ENCODE measurements at regions not wholly inside any gene's neighbourhood (a gene's known extent, or its start where the extent isn't known, plus 50 kb on each side); places are given as distances from the start of the nearest gene placed in this dataset.
"Not testable (repeated sequence)": the region's sequence is repeated elsewhere in the genome, so short reads cannot be mapped to it uniquely, and the experiment has no call there.

DNA sequence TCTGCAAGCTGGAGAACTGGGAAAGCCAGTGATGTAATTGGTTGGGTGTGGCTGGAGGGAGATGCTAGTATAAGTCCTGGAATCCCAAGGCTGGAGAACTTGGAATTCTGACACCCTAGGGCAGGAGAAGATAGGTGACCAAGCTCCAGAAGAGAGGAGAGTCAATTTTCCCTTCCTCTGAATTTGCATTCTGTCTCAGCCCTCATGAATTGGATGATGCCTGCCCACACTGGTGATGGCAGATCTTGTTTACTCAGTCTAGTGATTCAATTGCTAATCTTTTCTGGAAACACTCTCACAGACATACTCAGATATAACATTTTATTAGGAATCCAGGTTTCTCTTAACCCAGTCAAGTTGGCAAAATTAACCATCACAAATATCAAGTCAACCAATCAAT is 287.2 kb downstream of the RDH14 start:
- Histone ChIP-seq H3K36me3 (no peaks in the 10 kb centered on the region), H3K27ac (no peak overlapping the region), H3K4me3 (no peak overlapping the region), H3K9me3 (no peaks in the 10 kb centered on the region), H3K4me1 (no peaks in the 10 kb centered on the region), H3K27me3 (no peaks in the 10 kb centered on the region)
- no peak for TF ChIP-seq POLR2AphosphoS5 (IDR thresholded peaks at IDR 0.05)
- no peak for TF ChIP-seq POLR2A (IDR thresholded peaks at IDR 0.05)
- TF ChIP-seq CTCF (IDR thresholded peaks at IDR 0.05): no peak
- no peak for DNase-seq (ENCODE audit: low spot score in 2 of 2)
- intact Hi-C loops (cut with DNase I; ENCODE audit: low total_unique reads): no loop called here

- no peak overlapping the region for H3K27ac ChIP-seq
- H3K4me3 ChIP-seq: no peak overlapping the region
- TF ChIP-seq POLR2A (IDR thresholded peaks at IDR 0.05) (no peak), CTCF (IDR thresholded peaks at IDR 0.05) (no peak), POLR2AphosphoS5 (IDR thresholded peaks at IDR 0.05) (no peak)
- H3K27me3 ChIP-seq: no peaks in the 10 kb centered on the region
- no peak for DNase-seq (ENCODE audit: low spot score in 2 of 2)
- intact Hi-C loops (cut with DNase I; ENCODE audit: low total_unique reads): no loop called here
- no peaks in the 10 kb centered on the region for H3K9me3 ChIP-seq
- H3K4me1 ChIP-seq: no peaks in the 10 kb centered on the region
- no peaks in the 10 kb centered on the region for H3K36me3 ChIP-seq
Measured at GRCh38 chr2:18272148-18272494, 288.3 kb downstream of the RDH14 start.

DNA sequence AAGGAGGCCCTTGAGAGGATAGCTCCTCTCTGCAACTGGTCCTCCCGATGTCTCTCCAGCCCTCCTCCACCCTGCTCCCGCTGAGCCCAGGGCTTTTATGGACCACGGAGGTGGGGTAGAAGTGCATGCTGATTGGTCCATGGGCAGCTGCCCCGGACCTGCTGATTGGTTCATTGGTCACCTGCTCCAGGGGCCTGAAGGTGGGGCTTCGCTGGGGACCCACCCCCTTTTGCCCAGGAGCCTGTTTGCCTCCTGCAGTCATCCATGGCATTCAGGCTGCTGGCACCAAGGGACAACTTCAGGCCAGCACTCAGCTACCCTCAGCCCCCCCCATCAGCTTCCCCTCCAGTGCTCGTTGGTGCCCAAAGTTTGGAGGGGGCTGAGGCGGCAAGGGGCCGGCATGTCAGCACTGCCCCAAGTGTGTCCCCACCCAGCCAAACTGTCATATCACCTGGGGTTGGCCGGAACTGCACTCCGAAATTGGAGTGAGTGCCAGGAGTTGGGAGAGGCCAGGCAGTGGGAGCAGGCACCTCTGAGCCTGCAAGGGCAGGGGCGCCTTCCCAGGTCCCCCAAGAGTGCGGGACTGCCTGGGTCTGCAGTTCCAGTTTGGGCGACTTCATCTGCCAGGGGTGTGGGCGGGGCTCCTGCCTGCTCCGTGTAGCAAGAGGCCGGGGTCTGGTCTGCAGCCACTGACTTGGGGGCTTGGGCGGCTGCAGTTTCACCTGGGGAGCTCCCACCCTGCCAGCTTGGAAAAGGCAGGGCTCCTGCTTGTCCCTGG is 288.9 kb downstream of the RDH14 start:
- no peak overlapping the region for H3K27ac ChIP-seq

DNA sequence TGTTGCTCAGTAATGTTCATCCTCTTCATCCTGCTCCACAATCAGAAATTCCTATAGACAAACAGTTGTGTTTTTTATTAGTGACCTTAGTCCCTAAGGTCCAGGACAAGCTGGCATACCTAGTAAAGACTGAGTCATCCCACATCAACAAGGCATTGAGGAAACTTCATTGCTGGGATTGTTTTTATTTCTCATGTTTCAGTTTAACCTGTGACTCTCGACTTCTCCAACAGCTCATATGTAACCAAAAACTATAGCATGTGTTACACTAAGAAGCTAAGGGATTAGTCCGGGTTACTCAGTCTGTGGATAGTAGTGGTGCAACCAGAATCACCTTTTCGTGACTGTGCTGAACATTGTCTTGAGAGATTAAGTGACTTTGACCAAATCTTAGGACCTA is 292.1 kb downstream of the RDH14 start:
- no peaks in the 10 kb centered on the region for H3K4me1 ChIP-seq
- intact Hi-C loops (cut with DNase I; ENCODE audit: low total_unique reads): no loop called here
- no peaks in the 10 kb centered on the region for H3K36me3 ChIP-seq
- no peak overlapping the region for H3K4me3 ChIP-seq
- H3K9me3 ChIP-seq: no peaks in the 10 kb centered on the region
- H3K27ac ChIP-seq: no peak overlapping the region
- H3K27me3 ChIP-seq: no peaks in the 10 kb centered on the region
- no peak for DNase-seq (ENCODE audit: low spot score in 2 of 2)
- TF ChIP-seq CTCF (IDR thresholded peaks at IDR 0.05) (no peak), POLR2AphosphoS5 (IDR thresholded peaks at IDR 0.05) (no peak), POLR2A (IDR thresholded peaks at IDR 0.05) (no peak)

More for the DNA sequence above, 288.9 kb downstream of the RDH14 start:
- Histone ChIP-seq H3K4me1 (no peaks in the 10 kb centered on the region), H3K36me3 (no peaks in the 10 kb centered on the region), H3K9me3 (no peaks in the 10 kb centered on the region), H3K4me3 (no peak overlapping the region), H3K27me3 (no peaks in the 10 kb centered on the region)
- intact Hi-C loops (cut with DNase I; ENCODE audit: low total_unique reads): no loop called here
- DNase-seq (ENCODE audit: low spot score in 2 of 2): no peak
- no peak for TF ChIP-seq POLR2A (IDR thresholded peaks at IDR 0.05)
- no peak for TF ChIP-seq CTCF (IDR thresholded peaks at IDR 0.05)
- no peak for TF ChIP-seq POLR2AphosphoS5 (IDR thresholded peaks at IDR 0.05)

DNA sequence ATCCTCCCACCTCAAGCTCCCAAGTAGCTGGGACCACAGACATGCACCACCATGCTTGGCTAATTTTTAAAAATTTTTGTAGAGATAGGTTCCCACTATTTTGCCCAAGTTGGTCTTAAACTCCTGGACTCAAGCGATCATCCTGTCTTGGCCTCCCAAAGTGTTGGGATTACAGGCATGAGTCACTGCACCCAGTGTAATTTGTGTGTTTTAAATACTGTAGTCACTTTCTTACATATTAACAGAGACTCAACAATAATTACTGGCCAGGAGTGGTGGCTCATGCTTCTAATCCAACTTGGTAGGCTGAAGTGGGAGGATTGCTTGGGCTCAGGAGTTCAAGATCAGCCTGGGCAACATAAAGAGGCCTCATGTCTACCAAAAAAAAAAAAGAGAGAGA is 293.0 kb downstream of the RDH14 start:
- Histone ChIP-seq H3K27me3 (no peaks in the 10 kb centered on the region), H3K36me3 (no peaks in the 10 kb centered on the region), H3K27ac (no peak overlapping the region), H3K4me1 (no peaks in the 10 kb centered on the region), H3K9me3 (no peaks in the 10 kb centered on the region), H3K4me3 (no peak overlapping the region)
- TF ChIP-seq POLR2A (IDR thresholded peaks at IDR 0.05) (no peak), CTCF (IDR thresholded peaks at IDR 0.05) (no peak), POLR2AphosphoS5 (IDR thresholded peaks at IDR 0.05) (no peak)
- DNase-seq (ENCODE audit: low spot score in 2 of 2): no peak
- intact Hi-C loops (cut with DNase I; ENCODE audit: low total_unique reads): no loop called here

GRCh38 chr2:18266699-18267098 is 293.8 kb downstream of the RDH14 start:
- H3K27me3 ChIP-seq; intact Hi-C loops (cut with DNase I; ENCODE audit: low total_unique reads); H3K4me3 ChIP-seq; H3K27ac ChIP-seq; H3K9me3 ChIP-seq; H3K36me3 ChIP-seq; H3K4me1 ChIP-seq: not testable (repeated sequence)
- peak in 1 of 2 donors; percentile 19 for DNase-seq (ENCODE audit: low spot score in 2 of 2)

Data from breast epithelium (tissue), 4 donors.